Ovary (tissue), 3 donors: ENCODE measurements at regions not wholly inside any gene's neighbourhood (a gene's known extent, or its start where the extent isn't known, plus 50 kb on each side); places are given as distances from the start of the nearest gene placed in this dataset.

Experiments used
- POLR2A ChIP-seq: fragments of 450-650 bp; IDR thresholded peaks from one replicate; pipeline ENCODE4 v1.6.1; 2017; ENCODE audit warnings: antibody characterized with exemption, mild to moderate bottlenecking, moderate library complexity
- TF ChIP-seq, protein P1 (sequence below), 3 donors: fragments of 450-650 bp in 2 of 3; fragments of 200-600 bp in 1 of 3; IDR thresholded peaks; one replicate each; pipeline versions ENCODE4 v1.5.1 to v1.8.0; 2016 to 2022; ENCODE audit warnings: antibody characterized with exemption in 3 of 3, mild to moderate bottlenecking in 1 of 3
- donor health status: DM: no; HTN: no; CAD: no.

DNA sequence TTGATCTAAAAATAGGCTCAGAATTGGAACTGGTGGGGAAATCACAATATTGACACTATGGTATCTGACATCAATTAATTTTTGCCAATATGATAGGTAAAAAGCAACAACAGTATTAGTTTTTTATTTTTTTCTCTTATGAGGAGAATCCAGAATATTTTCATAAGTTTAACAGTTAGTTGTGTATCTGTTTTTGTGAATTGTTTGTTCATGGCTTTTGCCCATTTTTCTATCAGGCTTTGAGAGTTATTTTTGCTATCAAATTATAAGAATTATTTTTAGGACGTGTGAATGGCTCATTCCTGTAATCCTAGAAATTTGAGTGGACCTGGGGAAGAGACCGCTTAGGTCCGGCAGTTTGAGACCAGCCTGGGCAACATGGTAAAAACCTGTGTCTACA is 608.6 kb upstream of the ADGRB3 start:
- TF ChIP-seq, protein P1, sequence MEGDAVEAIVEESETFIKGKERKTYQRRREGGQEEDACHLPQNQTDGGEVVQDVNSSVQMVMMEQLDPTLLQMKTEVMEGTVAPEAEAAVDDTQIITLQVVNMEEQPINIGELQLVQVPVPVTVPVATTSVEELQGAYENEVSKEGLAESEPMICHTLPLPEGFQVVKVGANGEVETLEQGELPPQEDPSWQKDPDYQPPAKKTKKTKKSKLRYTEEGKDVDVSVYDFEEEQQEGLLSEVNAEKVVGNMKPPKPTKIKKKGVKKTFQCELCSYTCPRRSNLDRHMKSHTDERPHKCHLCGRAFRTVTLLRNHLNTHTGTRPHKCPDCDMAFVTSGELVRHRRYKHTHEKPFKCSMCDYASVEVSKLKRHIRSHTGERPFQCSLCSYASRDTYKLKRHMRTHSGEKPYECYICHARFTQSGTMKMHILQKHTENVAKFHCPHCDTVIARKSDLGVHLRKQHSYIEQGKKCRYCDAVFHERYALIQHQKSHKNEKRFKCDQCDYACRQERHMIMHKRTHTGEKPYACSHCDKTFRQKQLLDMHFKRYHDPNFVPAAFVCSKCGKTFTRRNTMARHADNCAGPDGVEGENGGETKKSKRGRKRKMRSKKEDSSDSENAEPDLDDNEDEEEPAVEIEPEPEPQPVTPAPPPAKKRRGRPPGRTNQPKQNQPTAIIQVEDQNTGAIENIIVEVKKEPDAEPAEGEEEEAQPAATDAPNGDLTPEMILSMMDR (IDR thresholded peaks at IDR 0.05), result no peak
- TF ChIP-seq POLR2A, result no peak
